Activated CD4-positive, CD25-positive, alpha-beta regulatory T cell treated with anti-CD3 and anti-CD28 coated beads, Interleukin-2, amount 50 U/mL, for 24 hours (primary cell): ENCODE measurements at regions not wholly inside any gene's neighbourhood (a gene's known extent, or its start where the extent isn't known, plus 50 kb on each side); places are given as distances from the start of the nearest gene placed in this dataset.

Experiments
- ATAC-seq, 2 donors: fragments of 150-1000 bp; cut with Tn5 transposase; one replicate each; pipeline ENCODE4 v1.10.0; 2021; ENCODE audit warnings: mild to moderate bottlenecking in 1 of 2, moderate library complexity in 1 of 2

DNA sequence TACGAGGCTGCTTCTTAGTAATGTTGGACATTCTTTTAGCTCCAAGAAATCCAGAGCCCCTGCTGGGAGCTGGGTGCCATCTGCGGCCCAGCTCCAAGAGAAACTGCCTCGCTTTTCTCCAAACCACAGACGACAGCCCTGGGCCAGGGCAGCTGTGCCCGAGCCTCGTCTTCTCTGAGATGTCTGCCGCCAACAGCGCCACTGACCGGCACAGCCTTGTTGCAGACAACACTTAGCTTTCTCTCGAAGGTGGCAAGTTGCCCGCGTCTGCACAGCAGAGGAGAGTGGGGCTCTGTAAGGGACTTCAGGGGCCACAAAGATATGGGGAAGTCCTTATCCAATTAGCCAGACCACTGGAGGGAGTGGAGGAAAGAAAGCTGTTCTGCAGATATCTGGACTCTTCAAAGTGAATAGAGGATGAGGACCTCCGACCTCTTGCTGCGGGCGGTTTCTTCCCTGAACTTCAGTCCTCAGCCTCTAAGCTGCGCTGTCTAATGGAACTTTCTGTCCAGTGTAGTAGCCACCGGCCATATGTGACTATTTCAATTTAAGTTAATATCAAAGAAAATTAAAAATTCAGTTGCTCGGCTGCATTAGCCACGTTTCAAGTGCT is 63.9 kb upstream of the DISP3 start:
- ATAC-seq: no peak

DNA sequence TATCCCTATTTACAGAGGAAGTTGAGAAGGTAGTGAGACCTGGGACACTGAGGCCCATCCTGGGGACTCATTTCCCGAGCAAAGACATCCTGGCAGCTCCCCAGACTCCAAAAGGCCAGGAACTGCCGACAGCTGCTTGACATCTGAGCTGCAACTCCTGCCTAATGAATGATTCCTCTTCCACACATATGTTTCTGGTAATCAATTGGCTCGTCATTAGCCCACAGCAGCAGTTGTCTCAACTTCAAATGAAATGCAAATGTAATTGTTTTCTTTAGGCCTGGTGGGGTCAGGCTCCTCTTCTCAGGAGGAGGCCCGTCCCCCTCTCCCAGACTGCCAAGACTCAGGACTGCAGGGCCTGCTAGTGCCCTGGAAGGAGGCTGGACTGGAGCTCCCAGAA is 61.8 kb upstream of the DISP3 start:
- no peak for ATAC-seq

DNA sequence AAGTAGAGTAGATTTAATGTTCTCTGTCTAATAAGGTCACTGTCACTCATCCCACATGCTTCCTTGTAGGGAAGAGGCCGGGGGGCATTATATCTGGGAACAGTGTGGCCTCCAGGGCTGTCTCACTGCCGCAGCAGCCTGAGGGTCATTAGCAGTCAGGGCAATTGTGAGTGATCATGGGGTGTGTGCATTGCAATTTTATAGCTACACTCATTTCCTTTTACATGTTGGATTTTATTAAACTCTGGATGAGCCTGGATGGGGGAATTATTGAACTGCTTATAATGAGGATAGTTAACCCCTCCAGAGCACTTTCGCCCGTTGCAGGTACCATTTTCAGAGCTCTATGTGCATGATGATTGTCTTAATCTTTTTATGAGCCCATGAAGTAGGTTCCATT is 60.9 kb upstream of the DISP3 start:
- no peak for ATAC-seq

DNA sequence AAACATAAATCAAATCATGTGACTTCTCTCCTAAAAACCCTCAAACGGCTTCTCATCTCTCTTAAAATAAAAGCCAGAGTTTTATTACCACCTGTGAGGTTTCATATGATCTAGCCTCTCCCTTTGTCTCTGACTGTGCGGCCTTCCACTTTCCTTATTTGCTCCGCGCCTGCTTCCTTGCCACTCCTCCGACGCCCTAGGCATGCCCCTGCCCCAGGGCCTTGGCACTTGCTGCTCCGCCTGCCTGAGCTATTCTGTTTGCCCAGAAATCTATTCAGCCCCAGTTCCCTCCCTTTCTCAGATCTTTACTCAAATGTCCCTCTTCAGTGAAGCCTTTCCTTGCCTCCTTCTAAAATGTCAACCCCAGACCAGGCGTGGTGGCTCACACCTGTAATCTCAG is 57.5 kb upstream of the DISP3 start:
- ATAC-seq: no peak

DNA sequence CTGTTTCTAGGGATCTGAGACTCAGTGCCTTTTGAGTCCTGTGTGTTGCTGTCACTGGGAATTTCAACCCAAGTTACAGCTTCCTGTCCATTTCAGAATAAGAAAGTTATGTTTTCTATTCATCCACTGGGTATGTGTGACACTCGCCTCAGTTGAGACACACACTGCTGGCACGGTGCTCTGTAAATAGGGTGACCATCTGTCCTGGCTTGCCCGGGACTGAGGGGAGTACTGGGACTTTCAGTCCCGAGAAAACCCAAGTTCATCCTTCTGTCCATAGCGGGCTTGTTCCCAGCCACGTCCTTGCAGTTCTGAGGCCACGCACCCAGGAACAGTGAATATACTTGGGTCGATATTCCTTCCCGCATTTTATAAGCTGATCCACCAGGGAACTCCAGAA is 56.3 kb upstream of the DISP3 start:
- ATAC-seq: no peak

DNA sequence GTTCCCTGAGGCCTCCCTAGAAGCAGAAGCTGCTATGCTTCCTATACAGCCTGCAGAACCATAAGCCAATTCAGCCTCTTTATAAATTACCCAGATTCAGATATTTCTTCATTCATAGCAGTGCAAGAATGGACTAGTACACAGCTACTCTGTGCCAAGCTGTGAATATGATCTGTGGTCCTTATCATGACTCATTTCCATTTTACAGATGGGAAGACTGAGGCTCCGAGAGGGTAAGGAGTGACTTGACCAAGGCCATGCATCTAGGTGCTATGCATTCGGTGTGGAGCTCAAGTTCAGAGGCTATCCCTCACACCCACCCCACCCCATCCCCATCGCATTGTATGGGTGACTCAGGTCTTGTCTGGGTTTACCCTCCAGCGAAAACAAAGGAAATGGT is 52.3 kb upstream of the DISP3 start:
- ATAC-seq: no peak

DNA sequence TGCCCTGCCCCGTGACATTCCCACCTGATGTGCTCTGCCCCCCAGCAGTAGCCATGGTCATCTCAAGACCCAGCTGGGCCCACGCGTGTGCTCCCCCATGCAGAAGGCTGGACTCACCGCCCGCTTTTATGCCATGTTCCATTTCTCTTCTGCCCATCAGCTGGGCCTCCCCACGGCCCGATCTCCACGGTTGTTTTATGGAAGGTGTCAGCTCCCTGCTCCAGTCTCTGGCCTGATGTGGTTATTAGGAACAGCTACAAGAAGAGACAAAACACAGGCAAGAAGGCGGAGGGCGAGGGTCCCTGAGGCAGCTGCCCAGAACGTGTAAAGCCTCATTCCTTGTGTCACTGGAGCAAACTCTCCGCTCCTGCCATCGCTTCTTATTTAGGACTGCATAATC is 50.2 kb upstream of the DISP3 start:
- ATAC-seq: no peak
